Mucosa of descending colon (tissue), 3 donors: ENCODE measurements at regions not wholly inside any gene's neighbourhood (a gene's known extent, or its start where the extent isn't known, plus 50 kb on each side); places are given as distances from the start of the nearest gene placed in this dataset.

ENCODE experiments used
- ATAC-seq: fragments of 200-7000 bp; cut with Tn5 transposase; one replicate; pipeline ENCODE4 v1.9.1; 2020; ENCODE audit warnings: mild to moderate bottlenecking, moderate library complexity
- DNase-seq, 3 donors: peaks; one replicate each; pipeline ENCODE4 v3.0.0-alpha.2; 2020
- H3K36me3 ChIP-seq: fragments of 200-600 bp; one replicate; pipeline ENCODE4 v1.8.0; 2021; ENCODE audit warnings: low read depth, mild to moderate bottlenecking
- H3K4me1 ChIP-seq: fragments of 200-600 bp; one replicate; pipeline ENCODE4 v1.8.0; 2021; ENCODE audit warnings: low read depth, mild to moderate bottlenecking
- H3K4me3 ChIP-seq: fragments of 200-600 bp; one replicate; pipeline ENCODE4 v1.8.0; 2021; ENCODE audit warnings: mild to moderate bottlenecking
- H3K9me3 ChIP-seq: fragments of 200-600 bp; one replicate; pipeline ENCODE4 v1.8.0; 2021; ENCODE audit warnings: mild to moderate bottlenecking
- intact Hi-C, 2 donors: fragments of 100-400 bp; cut with DNase I in 1 of 2; cut with micrococcal nuclease in 1 of 2; formaldehyde crosslinking; loops; one replicate each; pipeline versions ENCODE4 v1.11.0 to v1.11.1; 2022; cut with DNase I, micrococcal nuclease
- TF ChIP-seq, protein P1 (sequence below): fragments of 200-600 bp; IDR thresholded peaks from one replicate; pipeline ENCODE4 v1.8.0; 2022; ENCODE audit warnings: antibody characterized with exemption, mild to moderate bottlenecking
- donor health status: DM: no; HTN: no; CAD: no; lungs with moderate emphysema.
- donor health status: DM: no; HTN: no; CAD: no.
- donor health status: DM: no; HTN: yes; CAD: no.

DNA sequence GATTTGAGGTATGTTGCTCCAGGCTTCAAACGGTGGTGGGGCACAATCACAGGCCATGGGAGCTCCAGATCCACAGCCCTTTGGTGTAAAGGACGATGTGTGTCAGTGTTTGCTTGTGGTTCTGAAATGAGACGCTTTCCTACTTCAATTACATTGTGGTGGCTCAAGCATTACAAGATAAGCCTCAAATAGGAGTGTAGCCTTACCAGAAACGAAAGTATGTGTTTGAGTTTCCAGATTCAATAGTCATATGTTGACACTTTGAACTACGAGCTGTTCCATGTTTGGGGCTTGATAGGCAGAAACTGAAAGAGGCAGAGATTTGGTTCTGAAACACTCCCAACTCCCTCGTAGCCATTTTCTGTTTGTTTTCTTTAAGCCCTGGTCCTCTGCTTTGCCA, 187.1 kb downstream of the MYLK4 start:
- Histone ChIP-seq H3K4me3 (no peak overlapping the region), H3K4me1 (no peaks in the 10 kb centered on the region), H3K9me3 (no peaks in the 10 kb centered on the region), H3K36me3 (no peaks in the 10 kb centered on the region)
- DNase-seq (no peak), ATAC-seq (peak; percentile 68)
- intact Hi-C loops, result no loop called here
- TF ChIP-seq, protein P1, sequence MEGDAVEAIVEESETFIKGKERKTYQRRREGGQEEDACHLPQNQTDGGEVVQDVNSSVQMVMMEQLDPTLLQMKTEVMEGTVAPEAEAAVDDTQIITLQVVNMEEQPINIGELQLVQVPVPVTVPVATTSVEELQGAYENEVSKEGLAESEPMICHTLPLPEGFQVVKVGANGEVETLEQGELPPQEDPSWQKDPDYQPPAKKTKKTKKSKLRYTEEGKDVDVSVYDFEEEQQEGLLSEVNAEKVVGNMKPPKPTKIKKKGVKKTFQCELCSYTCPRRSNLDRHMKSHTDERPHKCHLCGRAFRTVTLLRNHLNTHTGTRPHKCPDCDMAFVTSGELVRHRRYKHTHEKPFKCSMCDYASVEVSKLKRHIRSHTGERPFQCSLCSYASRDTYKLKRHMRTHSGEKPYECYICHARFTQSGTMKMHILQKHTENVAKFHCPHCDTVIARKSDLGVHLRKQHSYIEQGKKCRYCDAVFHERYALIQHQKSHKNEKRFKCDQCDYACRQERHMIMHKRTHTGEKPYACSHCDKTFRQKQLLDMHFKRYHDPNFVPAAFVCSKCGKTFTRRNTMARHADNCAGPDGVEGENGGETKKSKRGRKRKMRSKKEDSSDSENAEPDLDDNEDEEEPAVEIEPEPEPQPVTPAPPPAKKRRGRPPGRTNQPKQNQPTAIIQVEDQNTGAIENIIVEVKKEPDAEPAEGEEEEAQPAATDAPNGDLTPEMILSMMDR, result no peak

GRCh38 chr6:2562721-2563451, 187.8 kb downstream of the MYLK4 start:
- Histone ChIP-seq H3K36me3 (no peaks in the 10 kb centered on the region), H3K4me1 (no peaks in the 10 kb centered on the region), H3K9me3 (no peaks in the 10 kb centered on the region), H3K4me3 (no peak overlapping the region)
- intact Hi-C loops, result no loop called here
- TF ChIP-seq, protein P1, result no peak
- no peak for DNase-seq
- ATAC-seq, result no peak

DNA sequence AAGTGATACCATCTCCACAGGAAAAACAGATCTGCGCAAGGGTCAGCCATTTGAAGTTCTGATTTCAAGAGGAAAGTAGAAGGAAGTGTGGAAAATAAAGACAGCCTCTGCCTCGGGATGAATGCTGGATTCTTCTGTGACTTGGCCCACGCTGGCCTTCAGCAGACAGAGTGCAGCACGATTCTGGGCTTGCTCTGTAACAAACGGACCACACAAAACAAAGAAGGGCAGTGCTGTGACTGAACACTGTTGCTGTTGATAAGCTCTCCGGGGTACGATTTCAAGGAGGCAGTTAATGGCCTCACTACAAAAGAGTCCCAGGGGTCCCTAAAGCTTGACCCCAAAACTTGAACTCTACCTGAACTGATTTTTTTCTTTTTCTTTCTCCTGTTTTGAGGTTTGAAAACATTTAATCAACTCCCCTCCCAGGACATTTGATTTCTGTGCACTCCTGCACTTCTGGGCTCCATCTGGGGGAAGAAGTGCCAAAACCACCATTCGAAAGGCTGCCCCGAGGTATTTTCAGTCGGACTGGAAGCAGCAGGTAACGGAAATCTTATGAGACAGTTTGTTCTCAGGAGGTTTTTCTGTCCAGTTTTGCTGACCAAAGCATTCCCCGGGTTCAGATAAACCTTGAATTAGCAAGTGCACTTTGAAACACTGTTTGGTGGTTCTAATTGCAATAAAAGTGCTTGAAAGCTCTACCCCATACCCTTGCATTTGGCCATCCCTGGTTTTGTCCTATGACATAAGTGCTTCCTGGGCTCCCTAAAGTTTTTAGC, 189.6 kb downstream of the MYLK4 start:
- intact Hi-C loops, result no loop called here
- TF ChIP-seq, protein P1, result no peak
- DNase-seq, result no peak
- ATAC-seq, result no peak
- Histone ChIP-seq H3K4me3 (no peak overlapping the region), H3K4me1 (no peaks in the 10 kb centered on the region), H3K9me3 (no peaks in the 10 kb centered on the region), H3K36me3 (no peaks in the 10 kb centered on the region)

GRCh38 chr6:2560140-2560818, 190.4 kb downstream of the MYLK4 start:
- intact Hi-C loops, result no loop called here
- no peaks in the 10 kb centered on the region for H3K9me3 ChIP-seq
- H3K36me3 ChIP-seq, result no peaks in the 10 kb centered on the region
- H3K4me1 ChIP-seq, result no peaks in the 10 kb centered on the region
- no peak for ATAC-seq
- H3K4me3 ChIP-seq, result no peak overlapping the region
- DNase-seq, result no peak
- TF ChIP-seq, protein P1, result no peak

- H3K4me1 ChIP-seq, result no peaks in the 10 kb centered on the region
- ATAC-seq (no peak), DNase-seq (no peak)
- H3K36me3 ChIP-seq, result no peaks in the 10 kb centered on the region
- no peak overlapping the region for H3K4me3 ChIP-seq
- H3K9me3 ChIP-seq, result no peaks in the 10 kb centered on the region
- intact Hi-C loops, result no loop called here
- TF ChIP-seq, protein P1, result no peak
Observed at GRCh38 chr6:2558861-2559801, 191.6 kb downstream of the MYLK4 start.
